ENCODE measurements at regions not wholly inside any gene's neighbourhood (a gene's known extent, or its start where the extent isn't known, plus 50 kb on each side); places are given as distances from the start of the nearest gene placed in this dataset.
A peak's percentile ranks its signal among the peaks of the same experiment; 100 is the strongest.

- no peak overlapping the region for H3K4me3 ChIP-seq (ENCODE audit: low read length in 2 of 2)
- no peaks in the 10 kb centered on the region for H3K27me3 ChIP-seq (ENCODE audit: control insufficient read depth in 2 of 2, insufficient read depth in 2 of 2, low read length in 2 of 2)
- H3K4me1 ChIP-seq (ENCODE audit: control insufficient read depth in 2 of 2, insufficient read depth in 2 of 2, low read length in 2 of 2) = no peaks in the 10 kb centered on the region
- H3K27ac ChIP-seq (ENCODE audit: low read depth in 2 of 2, low read length in 2 of 2) = no peak overlapping the region
- no peaks in the 10 kb centered on the region for H3K36me3 ChIP-seq (ENCODE audit: control insufficient read depth in 2 of 2, insufficient read depth in 2 of 2, low read length in 2 of 2)
- H3K9ac ChIP-seq (ENCODE audit: low read depth in 1 of 2, low read length in 2 of 2) = no peak overlapping the region
- no peaks in the 10 kb centered on the region for H3K9me3 ChIP-seq (ENCODE audit: control insufficient read depth in 2 of 2, low read length in 2 of 2)
Observed at GRCh38 chrX:33741807-33742206, 390.3 kb downstream of the FAM47A start.

GRCh38 chrX:33735182-33735581 is 396.9 kb downstream of the FAM47A start:
- no peaks in the 10 kb centered on the region for H3K36me3 ChIP-seq (ENCODE audit: control insufficient read depth in 2 of 2, insufficient read depth in 2 of 2, low read length in 2 of 2)
- H3K4me3 ChIP-seq (ENCODE audit: low read length in 2 of 2) = no peak overlapping the region
- H3K4me1 ChIP-seq (ENCODE audit: control insufficient read depth in 2 of 2, insufficient read depth in 2 of 2, low read length in 2 of 2) = no peaks in the 10 kb centered on the region
- H3K9me3 ChIP-seq (ENCODE audit: control insufficient read depth in 2 of 2, low read length in 2 of 2) = no peaks in the 10 kb centered on the region
- no peak overlapping the region for H3K27ac ChIP-seq (ENCODE audit: low read depth in 2 of 2, low read length in 2 of 2)
- no peaks in the 10 kb centered on the region for H3K27me3 ChIP-seq (ENCODE audit: control insufficient read depth in 2 of 2, insufficient read depth in 2 of 2, low read length in 2 of 2)
- no peak overlapping the region for H3K9ac ChIP-seq (ENCODE audit: low read depth in 1 of 2, low read length in 2 of 2)

GRCh38 chrX:33726281-33727160 is 405.6 kb downstream of the FAM47A start:
- no peaks in the 10 kb centered on the region for H3K36me3 ChIP-seq (ENCODE audit: control insufficient read depth in 2 of 2, insufficient read depth in 2 of 2, low read length in 2 of 2)
- no peaks in the 10 kb centered on the region for H3K4me1 ChIP-seq (ENCODE audit: control insufficient read depth in 2 of 2, insufficient read depth in 2 of 2, low read length in 2 of 2)
- no peak overlapping the region for H3K27ac ChIP-seq (ENCODE audit: low read depth in 2 of 2, low read length in 2 of 2)
- H3K9ac ChIP-seq (ENCODE audit: low read depth in 1 of 2, low read length in 2 of 2) = no peak overlapping the region
- no peaks in the 10 kb centered on the region for H3K9me3 ChIP-seq (ENCODE audit: control insufficient read depth in 2 of 2, low read length in 2 of 2)
- H3K27me3 ChIP-seq (ENCODE audit: control insufficient read depth in 2 of 2, insufficient read depth in 2 of 2, low read length in 2 of 2) = no peaks in the 10 kb centered on the region
- H3K4me3 ChIP-seq (ENCODE audit: low read length in 2 of 2) = peak overlapping the region in 1 of 2 donors; percentile 30

- Histone ChIP-seq H3K9me3 (ENCODE audit: control insufficient read depth in 2 of 2, low read length in 2 of 2) (no peaks in the 10 kb centered on the region), H3K36me3 (ENCODE audit: control insufficient read depth in 2 of 2, insufficient read depth in 2 of 2, low read length in 2 of 2) (no peaks in the 10 kb centered on the region), H3K4me1 (ENCODE audit: control insufficient read depth in 2 of 2, insufficient read depth in 2 of 2, low read length in 2 of 2) (no peaks in the 10 kb centered on the region), H3K9ac (ENCODE audit: low read depth in 1 of 2, low read length in 2 of 2) (no peak overlapping the region), H3K27ac (ENCODE audit: low read depth in 2 of 2, low read length in 2 of 2) (no peak overlapping the region), H3K27me3 (ENCODE audit: control insufficient read depth in 2 of 2, insufficient read depth in 2 of 2, low read length in 2 of 2) (no peaks in the 10 kb centered on the region), H3K4me3 (ENCODE audit: low read length in 2 of 2) (peak overlapping the region in 1 of 2 donors; percentile 4)
Observed at GRCh38 chrX:33725535-33726210, 406.4 kb downstream of the FAM47A start.

GRCh38 chrX:33721927-33722326 is 410.2 kb downstream of the FAM47A start:
- no peak overlapping the region for H3K27ac ChIP-seq (ENCODE audit: low read depth in 2 of 2, low read length in 2 of 2)
- no peaks in the 10 kb centered on the region for H3K36me3 ChIP-seq (ENCODE audit: control insufficient read depth in 2 of 2, insufficient read depth in 2 of 2, low read length in 2 of 2)
- H3K9me3 ChIP-seq (ENCODE audit: control insufficient read depth in 2 of 2, low read length in 2 of 2) = no peaks in the 10 kb centered on the region
- H3K9ac ChIP-seq (ENCODE audit: low read depth in 1 of 2, low read length in 2 of 2) = no peak overlapping the region
- H3K27me3 ChIP-seq (ENCODE audit: control insufficient read depth in 2 of 2, insufficient read depth in 2 of 2, low read length in 2 of 2) = peaks cover 0 to 2% of the 10 kb centered on the region in 2 donors
- no peaks in the 10 kb centered on the region for H3K4me1 ChIP-seq (ENCODE audit: control insufficient read depth in 2 of 2, insufficient read depth in 2 of 2, low read length in 2 of 2)
- H3K4me3 ChIP-seq (ENCODE audit: low read length in 2 of 2) = no peak overlapping the region

GRCh38 chrX:33686105-33686504 is 446.0 kb downstream of the FAM47A start:
- Histone ChIP-seq H3K4me3 (ENCODE audit: low read length in 2 of 2) (no peak overlapping the region), H3K9me3 (ENCODE audit: control insufficient read depth in 2 of 2, low read length in 2 of 2) (no peaks in the 10 kb centered on the region), H3K27me3 (ENCODE audit: control insufficient read depth in 2 of 2, insufficient read depth in 2 of 2, low read length in 2 of 2) (no peaks in the 10 kb centered on the region)

More at GRCh38 chrX:33686105-33686504, 446.0 kb downstream of the FAM47A start:
- Histone ChIP-seq H3K4me1 (ENCODE audit: control insufficient read depth in 2 of 2, insufficient read depth in 2 of 2, low read length in 2 of 2) (no peaks in the 10 kb centered on the region), H3K9ac (ENCODE audit: low read depth in 1 of 2, low read length in 2 of 2) (no peak overlapping the region), H3K27ac (ENCODE audit: low read depth in 2 of 2, low read length in 2 of 2) (no peak overlapping the region), H3K36me3 (ENCODE audit: control insufficient read depth in 2 of 2, insufficient read depth in 2 of 2, low read length in 2 of 2) (no peaks in the 10 kb centered on the region)
